B cell (primary cell): ENCODE measurements at regions not wholly inside any gene's neighbourhood (a gene's known extent, or its start where the extent isn't known, plus 50 kb on each side); places are given as distances from the start of the nearest gene placed in this dataset.

Experiments
- ATAC-seq: fragments of 200-7000 bp; cut with Tn5 transposase; one replicate; pipeline ENCODE4 v1.10.0; 2021; ENCODE audit warnings: low read depth, mild to moderate bottlenecking, moderate number of reproducible peaks, moderate library complexity
- CTCF ChIA-PET: fragments of 350-600 bp; sonication (Branson Sonifier 250); formaldehyde crosslinking; loops from one replicate; lab custom pipeline; 2021; ENCODE audit warnings: antibody characterized with exemption, inconsistent platforms; lab: Charles Lee
- POLR2A ChIA-PET: fragments of 350-600 bp; sonication (Branson Sonifier 250); formaldehyde crosslinking; loops from one replicate; lab custom pipeline; 2021; ENCODE audit warnings: antibody characterized with exemption; lab: Charles Lee
- DNase-seq: peaks from one replicate; pipeline ENCODE4 v3.0.0; 2013
- H2AFZ ChIP-seq: 2 replicates; pipeline ENCODE4 v1.6.1; 2012; ENCODE audit warnings: mild to moderate bottlenecking, low read depth, low read length; ENCODE audit not compliant: insufficient read depth, poor library complexity, severe bottlenecking
- H3K27ac ChIP-seq, 2 donors: 1 replicate in 1 of 2; 2 replicates in 1 of 2; pipeline ENCODE4 v1.5.1; 2012 to 2013; ENCODE audit warnings: low read length in 2 of 2, mild to moderate bottlenecking in 2 of 2, moderate library complexity in 1 of 2
- H3K27me3 ChIP-seq, 4 experiments: fragments of 200-600 bp in 1 of 4; sonication (generic) in 1 of 4; replicated peaks in 1 of 4; 1 replicate in 2 of 4; 2 replicates in 2 of 4; pipeline versions ENCODE4 v1.6.1 to v1.7.0; 2013 to 2016; ENCODE audit warnings: low read length in 3 of 4, mild to moderate bottlenecking in 2 of 4, mixed read lengths in 1 of 4, moderate library complexity in 1 of 4; ENCODE audit not compliant: insufficient read depth in 4 of 4, control insufficient read depth in 3 of 4; ENCODE audit errors: control extremely low read depth in 1 of 4
- H3K36me3 ChIP-seq, 2 experiments: replicated peaks in 1 of 2; 1 replicate in 1 of 2; 2 replicates in 1 of 2; pipeline versions ENCODE4 v1.6.1 to v1.7.1; 2013; ENCODE audit warnings: low read length in 1 of 2; ENCODE audit not compliant: insufficient read depth in 2 of 2, control insufficient read depth in 1 of 2; ENCODE audit errors: control extremely low read depth in 1 of 2, extremely low read depth in 1 of 2
- H3K4me1 ChIP-seq, 2 donors: fragments of 200-600 bp in 1 of 2; sonication (generic) in 1 of 2; 1 replicate in 1 of 2; 2 replicates in 1 of 2; pipeline versions ENCODE4 v1.5.1 to v1.6.1; 2013 to 2017; ENCODE audit warnings: low read length in 2 of 2; ENCODE audit not compliant: control insufficient read depth in 2 of 2, insufficient read depth in 2 of 2
- H3K4me2 ChIP-seq: replicated peaks from 2 replicates; pipeline ENCODE3; 2012; ENCODE audit warnings: mild to moderate bottlenecking, low read depth, low read length; ENCODE audit not compliant: poor library complexity, severe bottlenecking
- H3K4me3 ChIP-seq, 5 experiments: fragments of 200-600 bp in 1 of 5; sonication (generic) in 1 of 5; 1 replicate in 3 of 5; 2 replicates in 2 of 5; pipeline versions ENCODE4 v1.5.1 to v1.7.0; 2011 to 2016; ENCODE audit warnings: low read length in 4 of 5, mild to moderate bottlenecking in 4 of 5, low read depth in 2 of 5, control low read depth in 1 of 5, moderate library complexity in 1 of 5; ENCODE audit not compliant: insufficient read depth in 1 of 5; ENCODE audit errors: control extremely low read depth in 1 of 5, extremely low read depth in 1 of 5
- H3K79me2 ChIP-seq: fragments of 200-600 bp; sonication (generic); one replicate; pipeline ENCODE4 v1.6.0; 2016; ENCODE audit warnings: low read length; ENCODE audit not compliant: control insufficient read depth, insufficient read depth
- H3K9ac ChIP-seq: fragments of 200-600 bp; sonication (generic); 2 replicates; pipeline ENCODE4 v1.6.1; 2017; ENCODE audit warnings: mild to moderate bottlenecking, low read length, moderate library complexity
- H3K9me3 ChIP-seq, 3 donors: one replicate each; pipeline versions ENCODE4 v1.6.1 to v1.7.1; 2013; ENCODE audit warnings: low read length in 2 of 3; ENCODE audit not compliant: control insufficient read depth in 2 of 3, insufficient read depth in 1 of 3; ENCODE audit errors: control extremely low read depth in 1 of 3
- H4K20me1 ChIP-seq: 2 replicates; pipeline ENCODE4 v1.6.0; 2012; ENCODE audit warnings: mild to moderate bottlenecking, low read length; ENCODE audit not compliant: insufficient read depth, control insufficient read depth, poor library complexity, severe bottlenecking
- H3K27ac Mint-ChIP-seq: one replicate; pipeline ENCODE4 v1.8.0; 2021; ENCODE audit warnings: mixed read lengths
- H3K27me3 Mint-ChIP-seq: one replicate; pipeline ENCODE4 v1.8.0; 2021; ENCODE audit warnings: mixed read lengths
- H3K4me1 Mint-ChIP-seq: one replicate; pipeline ENCODE4 v1.8.0; 2021; ENCODE audit warnings: mixed read lengths
- H3K4me3 Mint-ChIP-seq: one replicate; pipeline ENCODE4 v1.8.0; 2021; ENCODE audit warnings: mixed read lengths
- H3K9me3 Mint-ChIP-seq: one replicate; pipeline ENCODE4 v1.8.0; 2022; ENCODE audit warnings: mixed read lengths; ENCODE audit not compliant: insufficient read depth
- EZH2 ChIP-seq: IDR thresholded peaks from 2 replicates; pipeline ENCODE4 v1.6.1; 2012; ENCODE audit warnings: borderline replicate concordance, low read depth, mild to moderate bottlenecking, moderate library complexity, low read length; ENCODE audit not compliant: insufficient read depth, poor library complexity, severe bottlenecking
- WGBS: methylation state at CpG from one replicate; pipeline ENCODE4 v1.1.5; 2013; ENCODE audit warnings: missing lambda C conversion rate; ENCODE audit not compliant: insufficient coverage; 5-methylcytosine and 5-hydroxymethylcytosine counted together
- intact Hi-C: fragments of 100-400 bp; cut with micrococcal nuclease; formaldehyde crosslinking; loops from one replicate; pipeline ENCODE4 v1.10.0; 2022
- TF ChIP-seq, protein P1 (sequence below): fragments of 200-600 bp; IDR thresholded peaks from one replicate; pipeline ENCODE4 v1.8.0; 2022; ENCODE audit warnings: antibody characterized with exemption, mild to moderate bottlenecking

DNA sequence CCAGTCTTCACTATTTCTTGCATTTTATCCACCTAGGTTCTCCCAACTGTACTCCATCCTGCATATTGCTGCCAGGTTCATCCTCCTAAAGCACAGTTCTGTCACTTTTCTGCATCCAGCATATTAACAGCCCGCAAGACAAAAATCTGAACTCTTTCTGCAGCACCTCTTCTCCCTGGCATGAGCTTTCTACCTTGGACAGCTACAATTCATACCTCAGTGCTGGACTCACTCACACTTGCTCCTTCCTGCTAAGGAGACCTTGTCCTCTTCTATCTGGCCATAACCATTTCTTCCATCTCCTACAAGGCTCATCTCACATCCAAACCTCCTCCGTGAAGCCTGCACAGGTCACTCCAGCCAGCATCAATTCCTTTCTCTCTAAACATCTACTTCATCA, 170.1 kb upstream of the GRIP1 start:
- no peaks in the 10 kb centered on the region for H3K9me3 Mint-ChIP-seq
- no peak for ATAC-seq
- peaks cover 3% of the 10 kb centered on the region for H3K4me1 Mint-ChIP-seq
- no peak for TF ChIP-seq EZH2
- TF ChIP-seq, protein P1, sequence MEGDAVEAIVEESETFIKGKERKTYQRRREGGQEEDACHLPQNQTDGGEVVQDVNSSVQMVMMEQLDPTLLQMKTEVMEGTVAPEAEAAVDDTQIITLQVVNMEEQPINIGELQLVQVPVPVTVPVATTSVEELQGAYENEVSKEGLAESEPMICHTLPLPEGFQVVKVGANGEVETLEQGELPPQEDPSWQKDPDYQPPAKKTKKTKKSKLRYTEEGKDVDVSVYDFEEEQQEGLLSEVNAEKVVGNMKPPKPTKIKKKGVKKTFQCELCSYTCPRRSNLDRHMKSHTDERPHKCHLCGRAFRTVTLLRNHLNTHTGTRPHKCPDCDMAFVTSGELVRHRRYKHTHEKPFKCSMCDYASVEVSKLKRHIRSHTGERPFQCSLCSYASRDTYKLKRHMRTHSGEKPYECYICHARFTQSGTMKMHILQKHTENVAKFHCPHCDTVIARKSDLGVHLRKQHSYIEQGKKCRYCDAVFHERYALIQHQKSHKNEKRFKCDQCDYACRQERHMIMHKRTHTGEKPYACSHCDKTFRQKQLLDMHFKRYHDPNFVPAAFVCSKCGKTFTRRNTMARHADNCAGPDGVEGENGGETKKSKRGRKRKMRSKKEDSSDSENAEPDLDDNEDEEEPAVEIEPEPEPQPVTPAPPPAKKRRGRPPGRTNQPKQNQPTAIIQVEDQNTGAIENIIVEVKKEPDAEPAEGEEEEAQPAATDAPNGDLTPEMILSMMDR = no peak
- H3K79me2 ChIP-seq = no peaks in the 10 kb centered on the region
- no peak overlapping the region for H3K9ac ChIP-seq
- H3K27ac ChIP-seq = no peak overlapping the region
- no peak overlapping the region for H3K4me3 Mint-ChIP-seq
- H3K27me3 ChIP-seq = peaks cover 0 to 7% (median 0%) of the 10 kb centered on the region in 4 experiments
- ChIA-PET POLR2A (no interaction called here), CTCF (interaction anchor here (0.6 kb wide), 1 partner anchor 77 kb away, joined by 3 read pairs; no protein-coding TSS in a partner anchor)
- no peaks in the 10 kb centered on the region for H3K36me3 ChIP-seq
- no peak overlapping the region for H3K4me3 ChIP-seq
- no peaks in the 10 kb centered on the region for H4K20me1 ChIP-seq
- intact Hi-C loops = no loop called here
- H2AFZ ChIP-seq = no peak overlapping the region
- WGBS = 96% methylated on average over 2 of the region's 2 CpGs
- peaks cover 0 to 3% of the 10 kb centered on the region in 2 donors for H3K4me1 ChIP-seq
- no peak for DNase-seq
- H3K27ac Mint-ChIP-seq = no peak overlapping the region
- H3K27me3 Mint-ChIP-seq = peaks cover 14% of the 10 kb centered on the region
- no peak overlapping the region for H3K4me2 ChIP-seq
- H3K9me3 ChIP-seq = no peaks in the 10 kb centered on the region

DNA sequence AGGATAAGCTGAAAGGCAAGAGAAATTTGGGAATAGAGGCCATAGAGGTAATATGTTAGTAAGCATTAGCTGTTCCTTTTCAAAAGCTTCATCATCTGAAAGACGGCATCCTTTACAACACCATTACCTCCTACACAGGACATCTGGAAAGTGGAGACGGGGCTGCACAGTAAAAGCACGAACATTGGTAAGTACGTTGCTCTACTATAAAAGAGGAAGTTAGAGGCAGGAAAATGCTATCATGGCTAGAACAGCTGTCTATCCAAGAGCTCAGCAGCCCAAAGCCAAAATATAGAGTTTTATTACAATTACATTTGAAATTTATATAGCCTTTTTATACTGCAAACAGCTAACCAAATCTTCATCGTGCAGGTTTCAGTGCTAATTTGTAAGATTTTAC, 172.3 kb upstream of the GRIP1 start:
- CTCF ChIA-PET = interaction anchor here (1.3 kb wide), 1 partner anchor 10 kb away, joined by 3 read pairs; no protein-coding TSS in a partner anchor
- Histone ChIP-seq H3K9me3 (no peaks in the 10 kb centered on the region), H3K9ac (no peak overlapping the region), H3K4me2 (peak overlapping the region; percentile 25), H3K4me3 (no peak overlapping the region), H3K4me1 (peaks cover 0 to 3% of the 10 kb centered on the region in 2 donors), H4K20me1 (no peaks in the 10 kb centered on the region), H3K36me3 (no peaks in the 10 kb centered on the region), H3K79me2 (no peaks in the 10 kb centered on the region), H3K27me3 (peaks cover 0 to 7% (median 0%) of the 10 kb centered on the region in 4 experiments), H2AFZ (no peak overlapping the region), H3K27ac (no peak overlapping the region)
- POLR2A ChIA-PET = no interaction called here
- Mint-ChIP-seq H3K4me3 (peak overlapping the region; percentile 10), H3K4me1 (peaks cover 3% of the 10 kb centered on the region), H3K27ac (no peak overlapping the region), H3K27me3 (peaks cover 13% of the 10 kb centered on the region), H3K9me3 (no peaks in the 10 kb centered on the region)
- intact Hi-C loops = no loop called here
- WGBS = 0% methylated on average over 4 of the region's 5 CpGs
- DNase-seq (peak; percentile 18), ATAC-seq (no peak)
- TF ChIP-seq, protein P1 = no peak
- no peak for TF ChIP-seq EZH2
